ENCODE measurements at regions not wholly inside any gene's neighbourhood (a gene's known extent, or its start where the extent isn't known, plus 50 kb on each side); places are given as distances from the start of the nearest gene placed in this dataset.
"Not testable (repeated sequence)": the region's sequence is repeated elsewhere in the genome, so short reads cannot be mapped to it uniquely, and the experiment has no call there.

DNA sequence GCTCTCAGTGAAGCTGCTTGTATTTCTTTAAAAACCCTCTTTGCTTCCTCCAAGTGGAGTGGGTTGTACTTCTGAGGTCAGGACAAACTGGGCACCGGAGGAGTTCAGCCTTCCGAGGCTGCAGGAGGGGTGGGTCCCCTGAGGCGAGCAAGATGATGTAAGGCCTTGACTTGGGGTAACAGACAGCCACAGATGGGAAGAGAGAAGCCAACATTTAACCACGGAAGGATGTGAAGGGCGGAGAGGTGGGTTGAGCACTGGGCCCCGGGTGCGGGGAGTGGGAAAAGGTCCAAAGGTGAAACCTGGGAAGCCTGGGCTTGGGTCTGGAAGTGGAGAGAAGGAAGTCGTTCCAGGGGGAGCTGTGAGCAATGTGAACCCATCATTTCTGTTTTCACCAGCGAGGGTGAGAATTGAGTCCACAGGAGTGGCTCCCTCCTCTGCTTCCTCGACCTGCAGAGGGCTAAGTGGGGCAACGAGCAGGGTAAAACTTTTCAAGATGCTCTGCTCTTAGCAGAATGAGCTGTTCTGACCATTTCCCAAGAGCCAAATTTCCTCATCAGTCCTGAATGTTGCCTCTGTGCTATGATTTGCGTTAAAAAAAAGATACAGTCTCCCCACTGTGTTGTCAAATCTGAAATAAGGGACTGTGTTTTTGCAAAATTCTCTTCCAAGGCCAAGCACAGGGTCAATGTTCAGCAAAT lies 137.7 kb upstream of the CRHR1 start:
- DNase-seq (ENCODE audit: low spot score), result no peak

DNA sequence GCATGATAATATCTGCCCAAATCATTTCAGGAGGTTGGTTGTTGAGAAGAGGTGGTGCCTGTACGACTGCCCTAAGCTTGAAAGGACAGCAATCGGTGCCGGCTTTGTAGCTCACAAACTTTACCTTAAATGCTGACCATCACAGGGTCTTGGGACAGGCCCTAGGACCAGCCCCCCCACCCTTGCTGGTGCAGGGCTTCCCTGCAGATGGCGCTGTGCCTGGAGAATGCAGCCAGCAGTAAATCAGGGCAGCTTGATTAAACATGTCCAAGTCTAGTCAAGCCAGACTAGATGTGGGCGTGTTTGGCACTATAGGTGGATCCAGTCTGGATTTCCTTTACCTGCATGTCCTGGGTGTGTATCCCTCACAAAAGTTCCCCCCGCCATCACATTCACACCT lies 135.5 kb upstream of the CRHR1 start:
- DNase-seq (ENCODE audit: low spot score), result no peak

DNA sequence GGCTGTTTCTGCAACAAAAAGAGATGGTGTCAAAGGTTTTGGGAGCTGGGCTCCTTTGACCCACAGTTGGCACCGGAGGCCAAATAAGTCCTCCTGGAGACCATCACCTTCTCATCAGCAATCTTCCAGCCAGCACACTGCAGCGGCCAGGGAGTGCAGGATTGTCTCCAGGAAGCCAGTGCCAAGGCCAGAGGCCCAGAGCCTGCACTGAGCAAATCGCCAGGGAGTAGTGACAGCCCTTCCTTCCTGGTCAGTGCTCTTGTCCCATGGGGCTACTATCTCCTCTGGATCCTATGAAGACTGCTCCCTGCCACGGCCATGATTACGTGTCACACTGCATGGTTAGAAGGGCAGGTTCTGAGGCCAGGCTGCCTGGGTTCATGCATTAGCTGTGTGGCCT lies 134.3 kb upstream of the CRHR1 start:
- no peak for DNase-seq (ENCODE audit: low spot score)

DNA sequence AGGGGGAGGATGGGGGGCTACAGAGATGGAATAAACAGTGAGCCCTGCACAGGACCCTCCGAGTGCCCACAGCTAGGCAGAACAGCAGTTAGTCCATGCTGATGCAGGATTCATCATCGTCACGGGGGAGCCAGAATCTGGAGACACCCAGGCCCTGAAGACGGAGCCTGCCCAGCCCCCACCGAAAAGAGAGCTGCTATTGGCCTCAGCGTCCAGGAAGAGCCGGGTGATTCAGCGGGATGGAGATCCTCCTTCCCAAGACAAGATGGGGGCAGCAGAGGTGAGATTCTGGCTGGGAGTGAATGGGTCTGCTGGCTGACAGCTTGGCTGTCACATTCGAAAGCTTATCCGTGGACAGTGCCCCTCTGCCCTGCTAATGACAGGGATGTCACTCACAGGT lies 133.6 kb upstream of the CRHR1 start:
- no peak for DNase-seq (ENCODE audit: low spot score)

DNA sequence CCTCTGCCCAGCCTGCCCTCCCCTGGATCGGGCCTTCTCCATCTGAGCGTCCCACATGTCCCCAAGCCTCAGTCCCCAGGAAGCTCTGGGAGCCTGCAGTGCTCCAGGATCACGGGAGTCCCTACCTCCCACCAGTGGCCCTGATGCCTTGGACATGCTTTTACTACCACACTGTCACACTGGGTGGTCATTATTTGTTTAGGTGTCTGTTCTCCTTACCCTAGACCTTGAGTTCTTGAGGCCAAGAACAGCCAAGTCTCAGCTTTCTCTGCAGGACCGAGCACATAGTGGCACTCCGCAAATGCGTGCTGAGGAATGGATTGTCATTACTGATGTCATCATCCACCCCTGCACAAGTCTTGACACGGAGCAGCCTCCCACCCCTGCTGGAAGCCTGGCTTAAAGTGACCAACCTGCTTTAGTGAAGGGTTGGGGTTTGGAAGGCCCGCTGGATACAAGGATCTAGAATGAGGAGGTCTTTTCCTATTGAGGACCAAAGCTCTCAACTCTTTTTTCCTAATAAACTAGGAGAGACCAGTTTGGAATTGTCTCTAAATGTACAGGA lies 132.9 kb upstream of the CRHR1 start:
- no peak for DNase-seq (ENCODE audit: low spot score)

DNA sequence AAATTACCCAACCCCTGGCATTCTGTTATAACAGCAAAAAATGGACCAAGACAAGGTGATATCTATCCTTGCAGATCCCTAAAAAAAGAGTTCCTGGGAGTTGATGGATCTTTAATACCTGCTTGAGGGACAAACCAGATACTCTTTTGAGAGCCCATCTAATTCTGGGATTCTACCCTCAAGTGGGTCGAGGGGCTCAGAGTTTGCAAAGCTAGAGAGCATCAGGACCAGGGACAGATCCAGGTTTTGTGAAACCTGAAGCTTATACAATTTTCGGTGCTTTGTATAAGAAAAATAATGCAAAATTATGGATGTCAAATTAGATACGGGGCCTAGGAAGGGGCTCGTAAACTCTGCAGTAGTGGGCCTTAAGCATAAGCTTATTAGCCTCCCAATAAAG lies 130.5 kb upstream of the CRHR1 start:
- no peak for DNase-seq (ENCODE audit: low spot score)

DNA sequence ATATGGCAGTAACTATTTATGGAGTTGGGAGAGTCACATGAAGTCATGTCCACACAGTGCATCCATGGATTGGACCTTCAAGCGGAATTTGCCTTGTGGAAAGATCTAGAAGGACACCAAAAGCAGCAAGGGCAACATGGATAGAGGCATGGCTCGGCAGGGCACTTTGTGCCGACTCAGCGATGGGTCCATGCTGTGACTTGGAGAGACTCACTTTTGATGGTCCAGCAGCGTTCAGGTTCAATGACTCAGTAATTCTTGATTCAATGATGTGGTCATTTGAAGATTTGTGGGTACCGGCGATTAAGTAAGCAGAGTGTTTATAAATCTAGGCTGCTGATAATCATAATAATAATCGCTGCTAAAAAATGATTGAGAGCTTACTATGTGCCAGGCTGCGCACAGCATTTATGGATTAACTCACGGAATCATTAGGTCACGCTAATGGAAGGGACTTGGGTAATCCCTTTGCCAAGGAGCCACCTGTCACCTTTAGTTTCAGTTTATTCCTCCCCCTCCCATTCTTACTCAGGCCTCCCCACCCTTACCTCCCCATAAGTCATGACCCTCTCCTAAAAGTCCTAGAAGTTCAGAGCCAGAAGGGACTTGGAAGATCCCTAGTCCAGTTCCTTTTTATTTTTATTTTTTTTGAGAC lies 127.5 kb upstream of the CRHR1 start:
- DNase-seq (ENCODE audit: low spot score), result no peak

DNA sequence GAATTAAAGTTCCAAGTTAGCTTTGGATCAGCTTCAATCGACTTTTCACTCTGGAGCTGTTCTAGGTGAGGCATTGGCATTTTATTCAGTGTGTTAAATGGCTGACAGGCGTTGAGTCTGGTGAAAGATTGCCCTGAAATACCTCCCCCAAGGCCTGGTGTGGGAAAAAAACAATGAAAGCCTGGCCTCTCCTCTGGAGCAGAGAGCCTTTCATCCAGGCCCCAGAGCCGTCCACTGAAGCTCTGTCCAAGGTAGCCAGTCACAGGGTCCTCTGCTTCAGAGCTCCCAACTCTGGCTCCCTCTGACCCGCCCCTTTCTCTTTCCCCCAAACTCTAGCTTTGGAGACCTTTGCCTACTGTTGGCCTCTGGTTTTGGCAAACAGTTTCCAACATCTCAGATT lies 123.6 kb upstream of the CRHR1 start:
- no peak for DNase-seq (ENCODE audit: low spot score)

DNA sequence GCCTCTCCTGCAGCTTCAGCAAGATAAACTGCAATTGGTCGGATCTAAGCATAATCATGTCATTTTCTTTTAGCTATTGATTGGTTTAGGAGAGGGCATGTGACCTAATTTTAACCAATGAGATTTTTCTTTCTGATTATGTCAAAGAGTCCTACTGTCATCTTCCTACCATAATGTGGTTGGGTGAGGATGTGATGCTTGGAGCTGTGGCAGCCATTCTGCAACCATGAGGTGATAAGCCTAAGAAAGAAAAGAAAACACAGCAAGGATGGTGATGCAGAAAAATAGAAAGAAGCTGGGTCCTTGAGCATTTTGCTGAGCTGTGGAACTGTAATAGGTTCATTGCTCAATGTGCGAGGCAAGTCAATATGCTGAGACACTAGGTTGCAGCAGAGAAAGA lies 121.7 kb upstream of the CRHR1 start:
- DNase-seq (ENCODE audit: low spot score), result no peak

DNA sequence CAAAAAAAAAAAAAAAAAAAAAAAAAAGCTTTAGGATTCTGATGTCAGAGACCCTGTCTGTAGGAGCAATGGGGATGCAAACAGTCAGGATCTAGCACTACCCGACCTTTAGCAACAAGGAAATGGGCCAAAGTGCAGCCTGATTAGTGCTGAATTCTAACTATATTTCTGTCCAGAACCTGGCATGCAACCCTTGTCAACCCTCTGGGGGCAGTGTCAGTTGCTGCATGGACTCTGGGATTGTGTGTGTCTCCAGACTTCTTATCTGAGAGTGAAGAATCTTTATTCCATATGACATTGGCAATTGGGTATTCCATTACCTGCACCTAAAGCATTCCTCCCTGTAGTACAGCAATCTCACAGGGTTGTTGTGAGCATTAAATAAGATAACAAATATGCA lies 120.3 kb upstream of the CRHR1 start:
- no peak for DNase-seq (ENCODE audit: low spot score)

DNA sequence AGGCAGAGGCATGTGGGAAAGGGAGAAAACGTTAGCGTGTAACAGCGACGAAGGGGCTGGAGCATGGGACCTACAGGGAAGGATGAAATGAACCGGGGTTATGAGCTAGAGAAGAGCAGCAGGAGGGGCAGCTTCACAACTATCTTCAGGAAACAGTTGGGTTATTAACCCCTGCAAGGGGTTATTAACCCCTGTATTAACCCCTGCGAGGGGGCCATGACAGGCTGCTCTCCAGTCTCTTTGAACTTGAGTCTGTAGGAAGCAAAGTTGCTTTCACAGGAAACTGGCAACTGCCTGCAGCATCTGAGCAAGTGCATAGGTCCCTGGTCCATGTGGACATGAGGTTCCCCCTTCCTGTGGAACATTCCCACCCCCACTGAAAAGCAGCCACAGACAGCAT lies 119.2 kb upstream of the CRHR1 start:
- DNase-seq (ENCODE audit: low spot score), result no peak

DNA sequence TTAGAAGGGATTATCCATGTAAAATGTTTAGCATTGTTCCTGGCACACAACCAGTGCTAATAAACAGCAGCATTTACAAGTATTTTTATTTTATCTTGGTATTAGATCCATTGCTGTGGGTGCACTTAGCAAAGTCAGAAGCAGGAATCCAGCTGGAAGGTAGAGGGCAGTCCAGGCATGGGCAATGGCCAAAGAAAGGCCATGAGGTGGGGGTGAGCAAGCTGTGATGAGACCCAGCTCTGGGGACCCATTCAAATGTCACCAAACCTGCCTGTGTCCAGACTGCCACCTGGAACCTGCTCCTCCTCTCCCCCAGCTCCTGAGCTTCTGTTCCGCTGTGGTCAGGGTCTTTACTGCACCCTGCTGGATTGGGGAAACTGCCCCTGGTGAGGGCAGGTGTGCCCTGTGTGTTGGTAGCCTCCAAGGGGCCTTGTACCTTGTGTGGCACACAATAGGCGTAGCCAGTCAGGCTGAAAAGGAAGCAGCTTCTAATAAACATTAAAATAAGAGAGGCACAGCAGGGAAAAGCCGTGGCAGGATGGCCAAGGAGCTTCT lies 118.0 kb upstream of the CRHR1 start:
- no peak for DNase-seq (ENCODE audit: low spot score)

DNA sequence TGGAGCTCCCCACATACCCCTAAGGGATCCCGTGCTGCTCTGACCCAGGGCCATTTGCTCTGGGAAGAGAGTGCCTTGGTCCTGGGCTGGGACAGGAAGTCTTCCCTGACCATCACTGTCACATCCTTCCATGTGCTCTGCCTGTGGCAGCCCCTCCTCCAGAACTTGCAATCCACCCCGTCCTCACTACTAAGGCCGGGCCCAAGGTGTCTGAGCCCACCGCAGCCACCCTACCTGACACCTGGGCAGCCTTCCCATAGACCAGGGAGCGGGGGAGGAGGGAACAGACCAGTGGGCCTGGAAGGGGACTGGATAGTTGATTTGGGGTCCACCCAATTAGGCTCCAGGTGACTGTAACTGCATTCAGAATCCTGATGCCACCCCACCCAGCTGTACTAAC lies 117.5 kb upstream of the CRHR1 start:
- DNase-seq (ENCODE audit: low spot score), result no peak

DNA sequence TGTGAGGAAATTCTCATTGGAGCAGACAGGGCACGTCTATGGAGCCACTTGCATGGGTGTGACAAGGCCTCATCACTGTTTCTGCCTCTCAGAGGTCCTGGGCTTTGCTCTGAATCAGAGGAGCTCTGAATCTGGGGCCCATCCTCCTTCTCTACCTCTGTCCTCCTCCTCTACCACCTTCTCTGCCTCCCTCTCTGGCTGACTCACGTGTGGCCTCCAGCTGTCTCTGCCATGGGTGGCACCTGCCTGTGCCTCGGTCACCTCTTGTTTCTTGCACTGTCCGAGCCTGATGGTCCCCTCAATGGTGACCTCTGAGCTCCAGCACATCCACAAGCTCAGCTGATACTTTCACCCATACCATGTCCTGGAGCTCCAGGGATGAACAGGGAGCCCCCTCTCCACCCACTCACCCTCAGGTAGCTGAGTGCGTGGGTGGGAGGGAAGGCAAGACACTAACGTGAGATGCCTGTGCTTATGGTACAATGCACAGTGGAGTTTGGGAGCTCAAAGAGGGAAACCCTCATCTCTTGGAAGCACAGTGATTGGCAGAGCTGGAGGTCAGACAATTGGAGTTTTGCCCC lies 116.4 kb upstream of the CRHR1 start:
- DNase-seq (ENCODE audit: low spot score), result no peak

DNA sequence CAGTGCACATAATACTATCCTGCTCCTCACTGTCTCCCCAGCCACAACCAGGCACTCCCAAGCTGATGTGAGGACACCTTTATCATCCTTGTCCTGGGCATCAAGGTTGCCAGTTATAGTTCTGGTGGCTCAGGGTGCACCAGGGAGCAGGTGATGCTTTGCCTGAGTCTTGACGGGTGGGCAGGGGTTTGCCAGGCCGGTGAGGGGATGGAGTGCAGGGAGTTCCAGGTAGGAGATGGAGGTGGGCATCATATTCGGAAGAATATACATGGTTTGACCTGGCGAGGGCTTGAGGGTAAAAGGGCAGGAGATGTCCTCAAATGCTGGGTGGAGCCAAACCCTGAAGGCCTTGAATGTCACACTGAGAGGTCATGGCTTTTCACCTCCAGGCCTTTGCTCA lies 115.8 kb upstream of the CRHR1 start:
- no peak for DNase-seq (ENCODE audit: low spot score)

DNA sequence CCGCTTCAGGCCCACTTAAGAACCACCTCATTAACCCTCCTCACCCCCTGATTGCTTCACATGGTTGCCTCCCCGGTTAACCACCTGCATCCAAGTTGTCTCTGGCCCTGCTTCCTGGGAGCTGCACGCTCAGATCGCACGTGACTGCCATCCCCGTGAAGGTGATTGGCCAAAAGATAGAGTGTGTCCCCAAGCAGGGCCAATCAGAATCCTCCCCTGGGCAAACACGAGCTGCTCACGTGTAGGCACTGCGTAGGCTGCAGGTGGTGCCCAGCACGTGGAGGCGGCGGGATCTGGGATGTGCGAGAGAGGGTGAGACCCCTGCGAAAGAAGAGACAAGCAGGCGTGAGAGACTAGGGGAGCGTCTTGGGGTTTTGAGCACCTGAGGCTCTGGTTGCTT lies 111.8 kb upstream of the CRHR1 start:
- no peak for DNase-seq (ENCODE audit: low spot score)

DNA sequence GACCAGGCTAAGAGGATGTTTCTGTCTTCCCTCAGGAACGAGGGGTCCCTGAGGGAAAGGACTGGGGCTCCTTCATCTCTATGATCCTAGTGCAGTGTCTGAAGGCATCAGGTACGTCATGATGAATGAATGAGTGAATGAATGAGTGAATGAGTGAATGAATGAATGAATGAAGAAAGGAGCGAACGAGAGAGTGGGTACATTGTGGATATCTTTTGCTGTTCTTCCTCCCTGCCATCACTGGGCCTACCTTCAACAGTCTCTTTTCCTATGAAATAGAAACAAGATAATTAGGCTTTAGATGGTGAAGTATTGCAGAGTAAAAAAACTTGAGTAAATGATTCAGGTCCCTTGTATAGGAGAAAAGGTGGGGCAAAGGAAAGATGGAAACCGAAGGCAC lies 111.3 kb upstream of the CRHR1 start:
- no peak for DNase-seq (ENCODE audit: low spot score)

DNA sequence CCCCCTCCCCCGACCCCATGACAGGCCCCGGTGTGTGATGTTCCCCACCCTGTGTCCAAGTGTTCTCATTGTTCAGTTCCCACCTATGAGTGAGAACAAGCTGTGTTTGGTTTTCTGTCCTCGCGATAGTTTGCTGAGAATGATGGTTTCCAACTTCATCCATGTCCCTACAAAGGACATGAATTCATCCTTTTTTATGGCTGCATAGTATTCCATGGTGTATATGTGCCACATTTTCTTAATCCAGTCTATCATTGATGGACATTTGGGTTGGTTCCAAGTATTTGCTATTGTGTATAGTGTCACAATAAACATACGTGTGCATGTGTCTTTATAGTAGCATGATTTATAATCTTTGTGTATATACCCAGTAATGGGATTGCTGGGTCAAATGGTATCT lies 110.4 kb upstream of the CRHR1 start:
- not testable (repeated sequence) for DNase-seq (ENCODE audit: low spot score)

DNA sequence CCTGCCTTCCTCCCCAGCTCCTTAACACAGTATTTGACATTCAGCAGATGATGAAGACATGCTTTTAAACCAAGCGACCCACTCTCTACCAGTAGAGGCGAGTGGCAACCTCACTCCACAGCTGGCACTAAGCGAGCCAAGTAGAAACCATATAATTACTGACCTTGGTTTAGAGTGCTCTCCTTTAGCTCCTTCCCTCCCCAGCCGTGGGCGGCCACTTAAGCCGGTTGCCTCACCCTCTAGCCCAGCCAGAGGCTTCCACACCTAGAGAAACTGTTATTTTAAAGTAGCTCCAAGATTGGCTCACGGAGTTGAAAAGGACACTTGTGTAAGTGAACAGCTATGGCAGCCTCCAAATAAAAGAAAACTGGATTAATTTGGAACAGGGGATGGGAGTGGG lies 109.1 kb upstream of the CRHR1 start:
- no peak for DNase-seq (ENCODE audit: low spot score)

DNA sequence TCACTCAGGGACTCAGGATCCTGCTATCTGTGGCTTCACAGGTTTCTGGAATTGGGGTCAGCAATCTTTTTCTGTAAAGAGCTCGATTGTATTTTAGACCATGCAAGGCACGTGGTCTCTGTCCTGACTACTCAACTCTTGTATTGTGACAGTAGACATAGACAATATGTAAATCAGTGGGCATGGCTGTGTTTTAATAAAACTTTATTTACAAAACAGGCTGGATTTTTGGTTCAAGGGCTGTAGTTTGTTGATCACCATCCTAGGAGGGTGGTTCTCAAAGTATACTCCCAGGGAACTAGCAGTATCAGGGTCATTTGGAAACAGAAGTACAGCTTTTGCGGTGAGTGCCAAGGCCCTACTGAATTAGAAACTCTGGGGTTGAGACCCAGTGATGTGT lies 108.2 kb upstream of the CRHR1 start:
- DNase-seq (ENCODE audit: low spot score), result no peak

DNA sequence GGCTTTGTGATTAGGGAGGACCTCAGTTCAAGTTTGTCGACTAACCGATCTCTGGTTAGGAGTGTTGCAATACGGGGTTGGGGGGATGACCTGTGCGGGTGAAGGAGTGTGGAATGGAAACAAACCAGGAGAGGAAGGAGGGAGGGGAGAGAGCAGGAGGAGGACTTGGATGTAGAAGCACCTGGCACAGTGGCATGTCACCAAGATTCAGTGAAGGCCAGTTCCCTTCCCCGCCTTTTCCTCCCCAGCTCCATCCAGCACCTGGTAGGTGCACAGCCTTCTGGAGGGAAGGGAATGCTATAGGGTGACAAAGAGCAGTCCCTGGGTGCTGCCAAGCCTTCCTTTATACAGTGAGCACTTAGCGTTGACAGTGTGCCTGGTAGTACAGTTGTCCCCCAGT lies 107.4 kb upstream of the CRHR1 start:
- DNase-seq (ENCODE audit: low spot score), result no peak

DNA sequence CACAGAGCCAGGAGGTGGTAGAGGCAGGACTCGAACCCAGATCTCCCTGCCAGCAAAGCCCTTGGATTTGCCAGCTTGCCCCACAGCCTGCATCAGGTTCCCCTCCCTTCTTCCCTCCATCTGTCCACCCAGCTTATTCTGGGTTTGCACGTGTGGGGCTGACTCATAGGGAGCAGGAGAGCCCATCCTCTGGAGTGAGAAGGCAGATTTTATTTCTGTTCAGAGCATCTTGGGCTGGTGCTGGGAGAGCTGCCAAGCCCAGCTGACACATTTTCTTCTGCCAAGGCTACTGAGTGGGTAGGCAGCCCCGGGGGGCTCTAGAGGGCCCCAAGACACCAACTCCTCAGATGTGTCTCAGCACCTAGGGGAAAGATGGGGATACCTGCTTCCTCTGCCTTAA lies 106.3 kb upstream of the CRHR1 start:
- DNase-seq (ENCODE audit: low spot score), result no peak

DNA sequence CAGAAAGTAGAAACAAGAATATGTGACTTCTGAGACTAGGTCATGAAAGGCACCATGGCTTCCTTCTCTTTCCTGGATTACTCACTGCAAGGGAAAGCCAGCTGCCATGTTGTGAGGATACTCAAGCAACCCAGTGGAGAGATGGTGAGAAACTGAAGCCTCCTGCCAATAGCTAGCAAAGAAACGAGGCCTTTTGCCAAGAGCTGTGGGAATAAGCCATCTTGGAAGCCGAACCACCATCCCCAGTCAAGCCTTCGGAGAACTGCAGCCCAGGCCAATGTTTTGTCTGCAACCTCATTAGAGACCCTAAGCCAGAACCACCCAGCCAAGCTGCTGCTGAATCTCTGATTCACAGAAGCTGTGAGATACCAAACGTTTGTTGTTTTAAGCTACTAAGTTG lies 104.7 kb upstream of the CRHR1 start:
- no peak for DNase-seq (ENCODE audit: low spot score)

All from mucosa of gallbladder (tissue), 1 donor.